ENCODE measurements at regions not wholly inside any gene's neighbourhood (a gene's known extent, or its start where the extent isn't known, plus 50 kb on each side); places are given as distances from the start of the nearest gene placed in this dataset.

DNA sequence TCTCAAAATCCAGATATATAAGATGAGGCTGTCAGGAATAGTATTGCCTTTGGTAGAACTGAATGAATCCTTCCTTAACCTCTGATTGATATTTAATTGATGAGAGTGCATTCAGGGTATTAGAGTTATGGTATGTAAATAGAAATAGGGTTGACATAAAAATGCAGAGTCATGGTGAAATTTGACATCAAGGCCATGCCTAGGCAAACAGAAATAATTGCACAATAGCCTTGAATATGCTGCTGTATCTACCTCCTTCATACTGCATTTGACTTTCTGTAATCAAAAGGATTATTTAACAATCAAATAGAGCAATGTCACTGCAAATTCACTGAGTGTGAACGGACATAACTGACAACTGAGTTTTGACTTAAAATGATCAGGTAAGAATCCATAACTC, 1316.3 kb downstream of the STIM2 start:
- H3K4me3 ChIP-seq (ENCODE audit: low read depth, low read length) = no peak overlapping the region
- DNase-seq (ENCODE audit: low read depth) = no peak
- TF ChIP-seq, protein P1, sequence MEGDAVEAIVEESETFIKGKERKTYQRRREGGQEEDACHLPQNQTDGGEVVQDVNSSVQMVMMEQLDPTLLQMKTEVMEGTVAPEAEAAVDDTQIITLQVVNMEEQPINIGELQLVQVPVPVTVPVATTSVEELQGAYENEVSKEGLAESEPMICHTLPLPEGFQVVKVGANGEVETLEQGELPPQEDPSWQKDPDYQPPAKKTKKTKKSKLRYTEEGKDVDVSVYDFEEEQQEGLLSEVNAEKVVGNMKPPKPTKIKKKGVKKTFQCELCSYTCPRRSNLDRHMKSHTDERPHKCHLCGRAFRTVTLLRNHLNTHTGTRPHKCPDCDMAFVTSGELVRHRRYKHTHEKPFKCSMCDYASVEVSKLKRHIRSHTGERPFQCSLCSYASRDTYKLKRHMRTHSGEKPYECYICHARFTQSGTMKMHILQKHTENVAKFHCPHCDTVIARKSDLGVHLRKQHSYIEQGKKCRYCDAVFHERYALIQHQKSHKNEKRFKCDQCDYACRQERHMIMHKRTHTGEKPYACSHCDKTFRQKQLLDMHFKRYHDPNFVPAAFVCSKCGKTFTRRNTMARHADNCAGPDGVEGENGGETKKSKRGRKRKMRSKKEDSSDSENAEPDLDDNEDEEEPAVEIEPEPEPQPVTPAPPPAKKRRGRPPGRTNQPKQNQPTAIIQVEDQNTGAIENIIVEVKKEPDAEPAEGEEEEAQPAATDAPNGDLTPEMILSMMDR (IDR thresholded peaks at IDR 0.05; ENCODE audit: control insufficient read depth, extremely low read depth, insufficient read depth) = no peak

DNA sequence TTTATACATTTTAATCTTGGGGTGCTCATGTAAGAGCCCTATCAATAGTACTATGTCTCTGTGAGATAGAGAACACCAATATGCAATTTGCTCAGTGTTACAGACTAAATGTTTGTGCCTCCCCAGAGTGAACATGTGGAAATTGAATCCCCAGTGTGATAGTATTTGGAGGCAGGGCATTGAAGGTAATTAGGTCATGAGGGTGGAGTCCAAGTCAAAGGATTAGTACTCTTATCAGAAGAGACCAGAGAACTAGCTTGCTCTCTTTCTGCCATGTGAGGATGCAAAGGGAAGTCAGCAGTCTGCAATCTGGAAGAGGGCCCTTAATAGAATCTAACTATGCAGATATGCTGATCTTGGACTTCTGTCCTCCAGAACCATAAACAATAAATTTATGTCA, 1317.0 kb downstream of the STIM2 start:
- H3K4me3 ChIP-seq (ENCODE audit: low read depth, low read length) = no peak overlapping the region
- TF ChIP-seq, protein P1 (IDR thresholded peaks at IDR 0.05; ENCODE audit: control insufficient read depth, extremely low read depth, insufficient read depth) = no peak
- no peak for DNase-seq (ENCODE audit: low read depth)

DNA sequence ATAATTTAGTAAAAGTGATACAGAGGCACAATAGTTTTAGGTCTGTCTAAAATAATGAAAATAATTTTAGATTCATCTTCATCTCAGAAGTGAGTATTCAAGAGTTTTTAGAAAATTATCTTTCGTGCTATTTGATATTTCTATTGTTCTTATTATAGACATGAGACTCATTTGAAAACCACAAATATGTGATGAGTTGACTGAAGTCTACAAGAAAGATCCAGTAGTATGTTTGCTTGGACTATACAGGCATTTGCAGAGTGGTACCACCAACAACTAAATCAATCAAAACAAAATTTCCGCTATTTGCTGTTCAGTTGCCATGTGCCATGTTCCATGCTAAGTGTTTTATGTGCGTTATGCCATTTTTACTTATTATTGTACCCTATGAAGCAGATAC, 1318.5 kb downstream of the STIM2 start:
- DNase-seq (ENCODE audit: low read depth) = no peak
- TF ChIP-seq, protein P1 (IDR thresholded peaks at IDR 0.05; ENCODE audit: control insufficient read depth, extremely low read depth, insufficient read depth) = no peak
- H3K4me3 ChIP-seq (ENCODE audit: low read depth, low read length) = no peak overlapping the region

DNA sequence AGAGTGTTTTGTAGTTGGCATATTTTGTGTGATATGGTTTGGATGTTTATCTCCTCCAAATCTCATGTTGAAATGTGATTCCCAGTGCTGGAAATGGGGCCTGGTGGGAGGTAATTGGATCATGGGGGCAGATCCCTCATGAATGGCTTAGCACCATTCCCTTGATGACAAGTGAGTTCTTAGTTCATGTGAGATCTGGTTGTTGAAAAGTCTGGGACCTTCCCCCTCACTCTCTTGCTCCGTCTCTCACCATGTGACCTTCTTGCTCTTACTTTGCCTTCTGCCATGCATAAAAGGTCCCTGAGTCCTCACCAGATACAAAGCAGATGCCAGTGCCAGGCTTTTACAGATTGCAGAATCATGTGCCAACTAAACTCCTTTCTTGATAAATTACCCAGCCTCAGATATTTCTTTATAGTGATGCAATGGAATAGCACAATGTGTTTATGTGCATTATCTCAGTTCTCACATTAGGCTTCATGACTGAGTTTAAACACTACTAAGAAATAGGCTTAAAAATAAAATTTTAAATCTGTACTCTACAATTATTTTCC, 1348.8 kb downstream of the STIM2 start:
- no peak overlapping the region for H3K4me3 ChIP-seq (ENCODE audit: low read depth, low read length)
- TF ChIP-seq, protein P1 (IDR thresholded peaks at IDR 0.05; ENCODE audit: control insufficient read depth, extremely low read depth, insufficient read depth) = no peak
- no peak for DNase-seq (ENCODE audit: low read depth)

DNA sequence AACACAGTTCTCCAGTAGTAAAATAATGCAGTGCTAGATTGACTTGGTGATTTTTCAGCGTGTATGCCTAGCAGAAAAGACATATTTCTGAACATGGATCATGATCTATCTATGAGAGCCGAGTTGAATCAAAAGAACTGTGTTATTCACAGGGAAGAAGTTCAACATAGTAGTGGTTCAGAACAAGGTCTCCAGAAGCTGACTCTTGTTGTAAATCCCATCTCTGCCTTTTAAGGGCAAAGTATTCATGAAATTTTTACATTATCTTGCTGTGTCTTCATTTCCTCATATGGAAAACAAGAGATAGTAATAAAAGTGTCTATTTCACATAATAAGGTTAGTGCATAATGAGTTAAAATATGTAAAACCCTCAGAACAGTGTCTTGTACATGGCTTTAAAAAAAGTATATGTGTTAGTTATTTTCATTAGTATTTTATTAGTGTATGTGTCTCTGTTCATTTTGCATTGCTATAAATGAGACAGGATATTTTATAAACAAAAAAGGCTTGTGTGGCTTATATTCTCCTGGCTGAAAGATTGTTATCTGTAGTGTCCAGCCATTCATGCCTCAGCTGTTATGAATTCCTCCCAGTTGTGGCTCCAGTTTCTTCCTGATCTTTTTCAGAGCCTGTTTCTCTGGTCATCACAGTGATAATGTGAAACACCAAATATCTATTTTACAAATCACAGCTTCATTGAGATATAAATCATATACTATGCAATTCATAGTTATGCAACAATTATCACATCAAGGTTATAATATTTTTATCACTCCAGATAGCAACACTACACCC, 1351.2 kb downstream of the STIM2 start:
- no peak for DNase-seq (ENCODE audit: low read depth)
- TF ChIP-seq, protein P1 (IDR thresholded peaks at IDR 0.05; ENCODE audit: control insufficient read depth, extremely low read depth, insufficient read depth) = no peak
- no peak overlapping the region for H3K4me3 ChIP-seq (ENCODE audit: low read depth, low read length)

DNA sequence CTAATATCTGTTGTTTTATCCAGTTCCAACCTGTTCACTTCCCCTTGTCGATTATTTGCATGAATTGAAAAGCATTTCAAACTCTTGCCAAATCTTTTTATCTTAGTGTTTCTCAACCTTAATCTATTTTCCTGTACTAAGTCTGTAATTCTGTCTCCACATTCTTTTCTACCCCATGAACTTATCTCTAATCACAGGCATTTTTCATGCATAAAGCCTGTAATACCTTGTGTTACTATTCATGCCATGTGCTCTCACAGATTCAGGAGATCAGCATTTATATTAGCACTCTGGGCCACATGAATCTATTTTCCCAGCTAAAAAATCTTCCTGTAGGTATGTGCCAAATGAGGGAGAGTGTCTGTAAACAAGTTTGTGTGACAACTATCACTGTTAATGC, 1360.9 kb downstream of the STIM2 start:
- no peak overlapping the region for H3K4me3 ChIP-seq (ENCODE audit: low read depth, low read length)
- DNase-seq (ENCODE audit: low read depth) = no peak
- TF ChIP-seq, protein P1 (IDR thresholded peaks at IDR 0.05; ENCODE audit: control insufficient read depth, extremely low read depth, insufficient read depth) = no peak

Measured in LNCaP clone FGC (cell line).